ENCODE measurements at regions not wholly inside any gene's neighbourhood (a gene's known extent, or its start where the extent isn't known, plus 50 kb on each side); places are given as distances from the start of the nearest gene placed in this dataset.

DNA sequence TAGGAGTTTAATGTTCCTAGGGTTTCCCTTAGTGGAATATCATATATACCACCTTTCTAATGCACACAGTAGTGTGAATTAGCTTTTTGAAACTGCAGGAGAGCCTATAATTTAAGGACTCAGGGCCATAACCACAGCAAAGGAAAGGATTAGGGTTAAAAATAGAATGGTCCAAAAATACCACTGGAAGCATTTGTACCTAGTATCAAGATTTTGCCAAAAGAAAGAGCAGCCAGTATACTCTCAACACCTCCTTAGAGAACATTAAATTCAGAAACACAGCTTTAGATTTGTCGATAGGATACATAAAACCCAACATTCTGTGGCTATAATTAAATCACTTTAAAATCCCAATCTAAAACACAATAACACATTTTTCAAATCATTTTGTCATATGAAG is 634.9 kb downstream of the EPHA4 start:
- no peak for TF ChIP-seq FOXK2 (IDR thresholded peaks at IDR 0.05)
- TF ChIP-seq TARDBP (IDR thresholded peaks at IDR 0.05), result no peak
- TF ChIP-seq L3MBTL2 (conservative IDR thresholded peaks at IDR 0.05), result no peak
- no peak for TF ChIP-seq CTBP1 (IDR thresholded peaks at IDR 0.05; ENCODE audit: borderline replicate concordance)
- no peak for TF ChIP-seq LEF1 (IDR thresholded peaks at IDR 0.05; ENCODE audit: borderline replicate concordance)
- no peak for TF ChIP-seq FOXM1 (IDR thresholded peaks at IDR 0.05; ENCODE audit: borderline replicate concordance)
- TF ChIP-seq ELF4 (IDR thresholded peaks at IDR 0.05), result no peak
- TF ChIP-seq SUZ12 (IDR thresholded peaks at IDR 0.05), result no peak
- no peak for TF ChIP-seq HDGF (IDR thresholded peaks at IDR 0.05; ENCODE audit: borderline replicate concordance)
- no peak for TF ChIP-seq FOXA1 (IDR thresholded peaks at IDR 0.05)

All from HEK293T (cell line).